A673 (cell line): ENCODE measurements at regions not wholly inside any gene's neighbourhood (a gene's known extent, or its start where the extent isn't known, plus 50 kb on each side); places are given as distances from the start of the nearest gene placed in this dataset.

Source experiments
- BruUV-seq: library from RNA; stranded (reverse); fragments of 400-500 nt; replicated peaks from 2 replicates; lab custom pipeline; 2021; lab: Mats Ljungman, UMichigan
- CTCF ChIA-PET: fragments of 300-600 bp; sonication (Branson Sonifier 250); formaldehyde crosslinking; loops from one replicate; lab custom pipeline; 2022; ENCODE audit warnings: antibody characterized with exemption; lab: Charles Lee
- POLR2A ChIA-PET: fragments of 300-600 bp; sonication (Branson Sonifier 250); formaldehyde crosslinking; loops from one replicate; lab custom pipeline; 2022; ENCODE audit warnings: antibody characterized with exemption; ENCODE audit not compliant: low non-redundant PET; lab: Charles Lee
- DNase-seq: peaks from one replicate; pipeline ENCODE4 v3.0.0-alpha.2; 2015; ENCODE audit warnings: low spot score
- H3K27ac ChIP-seq: fragments of 200-600 bp; sonication (generic); 2 replicates; pipeline ENCODE4 v1.5.1; 2016; ENCODE audit warnings: mixed run types, low read depth, mild to moderate bottlenecking, mixed read lengths, antibody characterized with exemption, low read length; ENCODE audit not compliant: poor library complexity, severe bottlenecking
- H3K27me3 ChIP-seq: fragments of 200-600 bp; sonication (generic); replicated peaks from 2 replicates; pipeline ENCODE4 v1.6.1; 2017; ENCODE audit warnings: mixed run types, low read depth, mild to moderate bottlenecking, mixed read lengths, antibody characterized with exemption, low read length; ENCODE audit not compliant: insufficient read depth, poor library complexity
- H3K36me3 ChIP-seq: fragments of 200-600 bp; sonication (generic); 2 replicates; pipeline ENCODE4 v1.6.1; 2016; ENCODE audit warnings: mixed run types, mild to moderate bottlenecking, mixed read lengths, antibody characterized with exemption, low read length; ENCODE audit not compliant: insufficient read depth, poor library complexity, severe bottlenecking
- H3K4me1 ChIP-seq: fragments of 200-600 bp; sonication (generic); 2 replicates; pipeline ENCODE4 v1.6.1; 2017; ENCODE audit warnings: mixed run types, mild to moderate bottlenecking, mixed read lengths, antibody characterized with exemption, low read length; ENCODE audit not compliant: insufficient read depth, poor library complexity, severe bottlenecking
- H3K4me3 ChIP-seq: fragments of 200-600 bp; sonication (generic); 2 replicates; pipeline ENCODE4 v1.5.1; 2016; ENCODE audit warnings: low read depth, mixed run types, mild to moderate bottlenecking, mixed read lengths, low read length; ENCODE audit not compliant: poor library complexity, severe bottlenecking
- H3K9me3 ChIP-seq: fragments of 200-600 bp; sonication (generic); 2 replicates; pipeline ENCODE4 v1.6.1; 2016; ENCODE audit warnings: mixed run types, low read depth, mild to moderate bottlenecking, mixed read lengths, antibody characterized with exemption, low read length; ENCODE audit not compliant: poor library complexity, severe bottlenecking
- CTCF ChIP-seq: fragments of 300-800, 200-600 bp; sonication (generic); conservative IDR thresholded peaks from 2 replicates; pipeline ENCODE4 v1.5.1; 2017; ENCODE audit warnings: low read depth, mild to moderate bottlenecking, antibody characterized with exemption, low read length, moderate library complexity, mixed read lengths
- EZH2 ChIP-seq: fragments of 200-600 bp; sonication (generic); IDR thresholded peaks from 2 replicates; pipeline ENCODE4 v1.6.1; 2017; ENCODE audit warnings: borderline replicate concordance, low read depth, mild to moderate bottlenecking, mixed read lengths, antibody characterized with exemption, low read length; ENCODE audit not compliant: poor library complexity, severe bottlenecking
- intact Hi-C: fragments of 100-400 bp; cut with micrococcal nuclease; formaldehyde crosslinking; loops from one replicate; pipeline ENCODE4 v1.10.0; 2022; ENCODE audit not compliant: unreplicated experiment

- H3K4me1 ChIP-seq: no peaks in the 10 kb centered on the region
- intact Hi-C loops: no loop called here
- no peak overlapping the region for H3K4me3 ChIP-seq
- no TSS peak for BruUV-seq
- no peaks in the 10 kb centered on the region for H3K27me3 ChIP-seq
- H3K9me3 ChIP-seq: no peaks in the 10 kb centered on the region
- POLR2A ChIA-PET: no interaction called here
- CTCF ChIA-PET: no interaction called here
- DNase-seq: no peak
- H3K27ac ChIP-seq: no peak overlapping the region
- no peak for TF ChIP-seq CTCF
- no peak for TF ChIP-seq EZH2
- H3K36me3 ChIP-seq: no peaks in the 10 kb centered on the region
Measured at GRCh38 chr6:14287707-14288106, 170.1 kb downstream of the CD83 start.

- H3K9me3 ChIP-seq: no peaks in the 10 kb centered on the region
- CTCF ChIA-PET: no interaction called here
- H3K4me1 ChIP-seq: no peaks in the 10 kb centered on the region
- H3K36me3 ChIP-seq: no peaks in the 10 kb centered on the region
- intact Hi-C loops: no loop called here
- no peak overlapping the region for H3K27ac ChIP-seq
- BruUV-seq: no TSS peak
- POLR2A ChIA-PET: no interaction called here
- no peak overlapping the region for H3K4me3 ChIP-seq
- TF ChIP-seq CTCF: no peak
- no peak for DNase-seq
- H3K27me3 ChIP-seq: no peaks in the 10 kb centered on the region
Measured at GRCh38 chr6:14288910-14289309, 171.3 kb downstream of the CD83 start.

GRCh38 chr6:14290041-14290771, 172.6 kb downstream of the CD83 start:
- BruUV-seq: no TSS peak
- Histone ChIP-seq H3K27me3 (no peaks in the 10 kb centered on the region), H3K27ac (no peak overlapping the region), H3K4me1 (no peaks in the 10 kb centered on the region), H3K9me3 (no peaks in the 10 kb centered on the region), H3K4me3 (no peak overlapping the region), H3K36me3 (no peaks in the 10 kb centered on the region)
- ChIA-PET POLR2A (no interaction called here), CTCF (no interaction called here)
- DNase-seq: no peak
- intact Hi-C loops: no loop called here
- TF ChIP-seq EZH2 (no peak), CTCF (no peak)
